GM10266 (cell line): ENCODE measurements at regions not wholly inside any gene's neighbourhood (a gene's known extent, or its start where the extent isn't known, plus 50 kb on each side); places are given as distances from the start of the nearest gene placed in this dataset.

Source experiments
- DNase-seq: peaks from one replicate; pipeline ENCODE4 v3.0.0; 2012; ENCODE audit errors: extremely low spot score
- CTCF ChIP-seq: IDR thresholded peaks from 2 replicates; pipeline ENCODE4 v1.5.1; 2012; ENCODE audit warnings: mild to moderate bottlenecking, low read depth; ENCODE audit not compliant: control insufficient read depth, insufficient read depth; ENCODE audit errors: missing control alignments

DNA sequence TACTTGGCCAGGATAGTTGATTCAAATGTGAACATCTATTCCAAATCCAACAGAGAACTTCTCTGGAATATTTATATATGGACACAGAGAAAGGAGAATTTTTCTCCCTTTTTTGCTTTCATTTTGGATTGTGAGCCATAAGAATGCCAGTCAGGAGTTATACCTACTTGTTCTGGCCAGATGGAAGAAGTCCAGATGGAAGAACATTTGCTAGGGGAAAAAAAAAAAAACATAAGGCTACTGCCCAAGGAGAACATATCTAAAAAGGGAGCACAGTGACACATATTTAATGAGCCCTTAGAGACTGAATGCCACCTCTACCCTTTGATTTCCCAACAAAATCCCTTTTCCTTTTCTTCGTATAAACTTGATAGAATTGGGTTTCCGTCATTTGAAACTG, 61.7 kb upstream of the PPP2R2B start:
- no peak for TF ChIP-seq CTCF
- DNase-seq: no peak

DNA sequence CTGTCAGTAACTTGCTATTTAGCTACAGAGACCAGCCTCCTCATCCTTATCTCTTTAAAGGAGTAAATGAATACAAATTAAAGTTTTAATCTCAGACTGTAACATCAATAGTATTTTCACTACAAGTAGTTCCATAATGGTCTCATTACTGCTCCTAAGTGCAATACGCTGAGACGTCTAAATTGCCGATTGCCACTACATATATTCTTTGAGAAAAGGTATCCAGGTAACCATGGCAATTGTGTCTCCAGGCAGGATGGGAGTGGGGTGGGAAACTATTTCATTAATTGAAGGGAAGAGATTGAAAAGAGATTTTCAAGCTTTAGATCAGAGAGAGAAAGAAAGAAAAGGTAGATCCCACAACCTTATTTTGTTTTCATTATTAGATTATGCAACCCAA, 65.5 kb upstream of the PPP2R2B start:
- TF ChIP-seq CTCF: no peak
- DNase-seq: no peak

DNA sequence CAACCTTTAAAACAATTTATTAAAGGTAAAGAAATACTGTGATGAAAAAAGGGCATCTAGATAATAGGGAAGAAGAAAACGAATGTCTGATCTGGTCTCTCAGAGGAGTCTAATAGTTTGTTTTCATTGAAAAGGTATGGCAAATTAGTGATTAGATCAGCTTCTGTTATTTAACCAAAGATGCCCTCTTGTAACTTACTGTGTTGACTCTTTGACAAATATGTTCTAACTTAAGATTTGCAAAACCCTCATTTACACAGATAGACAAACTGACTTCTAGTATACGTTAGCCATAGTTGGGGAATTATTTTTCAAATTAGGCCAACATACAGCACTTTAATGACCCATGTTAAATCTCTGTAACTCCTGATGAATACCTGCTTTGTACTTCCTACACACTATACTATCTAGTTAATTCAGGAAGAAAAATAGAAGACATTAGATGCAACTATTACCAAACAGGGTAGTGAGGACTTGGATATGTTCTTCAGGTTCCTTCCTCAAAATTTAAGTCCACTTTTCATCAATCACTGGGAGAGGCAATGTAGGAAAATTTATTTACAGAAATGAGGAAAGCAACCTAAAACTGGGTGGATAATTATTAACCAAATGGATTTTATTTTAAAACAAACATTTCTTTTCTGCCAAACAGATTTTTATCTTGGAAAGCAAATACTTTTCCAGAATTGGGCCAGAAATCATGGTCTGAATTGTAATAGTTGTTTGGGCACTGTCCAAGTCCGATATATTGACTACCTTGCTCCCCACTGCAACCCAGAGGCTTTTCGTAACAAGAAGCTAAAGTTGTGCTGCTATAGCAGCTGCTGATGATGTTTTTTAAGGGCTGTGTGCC, 66.4 kb upstream of the PPP2R2B start:
- TF ChIP-seq CTCF: no peak
- no peak for DNase-seq

DNA sequence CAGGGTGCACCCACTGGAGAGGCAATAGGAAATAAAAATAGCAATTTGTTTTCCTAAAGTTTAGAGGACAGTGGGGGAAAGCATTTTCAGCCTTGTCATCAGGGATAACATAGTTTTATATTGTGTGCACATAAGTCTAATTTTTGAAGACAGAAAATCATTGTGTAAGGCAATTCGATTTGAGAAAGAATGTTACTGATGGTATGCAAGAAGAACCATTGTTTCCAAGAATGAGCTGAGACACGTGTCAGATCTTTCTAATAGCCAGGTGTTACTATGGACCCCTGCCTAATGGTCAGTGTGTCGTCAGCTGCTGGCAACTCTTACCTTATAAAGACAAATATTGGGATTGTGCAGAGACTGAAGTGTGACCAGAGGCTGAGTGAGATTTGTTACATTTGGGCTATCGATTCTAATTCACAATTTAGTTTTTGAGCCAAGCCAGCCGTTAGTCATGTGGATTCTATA, 67.1 kb upstream of the PPP2R2B start:
- DNase-seq: no peak
- no peak for TF ChIP-seq CTCF

DNA sequence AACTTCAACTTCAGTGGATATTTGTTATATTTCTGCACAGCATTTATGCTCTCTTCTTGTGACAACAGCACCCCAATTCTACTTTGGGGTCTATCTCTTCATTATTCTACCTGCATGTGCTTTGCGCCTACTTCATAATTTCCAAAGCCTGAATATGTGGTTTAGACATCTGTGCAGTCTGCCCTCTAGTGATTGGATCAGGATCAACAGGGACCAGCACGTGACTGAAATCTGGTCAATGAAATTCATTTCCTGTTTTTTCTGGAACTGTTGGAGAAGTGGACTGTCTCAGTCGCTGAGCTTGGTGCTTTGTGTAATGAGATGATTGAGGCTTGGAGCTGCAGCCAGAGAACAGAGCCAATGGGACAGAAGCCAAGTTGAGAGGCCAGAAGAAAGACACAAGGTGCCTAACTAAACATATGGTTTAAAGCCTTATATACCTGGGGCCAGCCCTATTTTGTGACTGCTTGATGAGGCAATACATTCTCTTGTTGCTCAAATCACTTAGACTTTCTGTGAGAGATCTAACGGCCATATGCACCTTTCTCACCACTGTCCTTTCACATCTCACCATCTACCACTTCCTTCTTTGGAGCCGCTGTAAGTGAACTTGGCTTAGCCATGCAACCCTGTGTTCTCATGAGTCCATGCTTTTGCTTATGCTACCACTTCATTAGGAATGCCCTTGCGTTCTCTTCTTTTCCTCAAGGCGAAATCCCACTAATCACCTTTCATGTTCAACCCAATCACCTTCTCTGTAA, 68.8 kb upstream of the PPP2R2B start:
- no peak for DNase-seq

DNA sequence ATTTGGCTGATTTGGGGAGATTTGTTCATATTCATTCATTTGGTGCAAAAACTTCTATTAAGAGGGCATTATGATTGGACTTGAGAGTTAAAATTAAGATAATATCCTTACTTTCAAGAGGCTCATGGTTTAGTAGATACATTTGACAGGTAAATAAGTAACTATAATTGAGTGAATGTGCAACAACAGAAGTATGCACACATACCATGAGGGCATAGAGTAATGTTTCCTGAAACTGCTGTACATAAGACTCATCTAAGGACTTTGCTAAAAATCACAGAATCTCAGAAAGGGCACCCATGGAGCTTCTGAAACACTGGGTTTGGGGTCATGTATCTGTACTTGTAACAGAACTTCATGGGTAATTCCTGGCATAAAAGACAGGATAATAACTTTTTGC, 70.1 kb upstream of the PPP2R2B start:
- no peak for DNase-seq
- no peak for TF ChIP-seq CTCF

More for the DNA sequence above, 68.8 kb upstream of the PPP2R2B start:
- no peak for TF ChIP-seq CTCF

DNA sequence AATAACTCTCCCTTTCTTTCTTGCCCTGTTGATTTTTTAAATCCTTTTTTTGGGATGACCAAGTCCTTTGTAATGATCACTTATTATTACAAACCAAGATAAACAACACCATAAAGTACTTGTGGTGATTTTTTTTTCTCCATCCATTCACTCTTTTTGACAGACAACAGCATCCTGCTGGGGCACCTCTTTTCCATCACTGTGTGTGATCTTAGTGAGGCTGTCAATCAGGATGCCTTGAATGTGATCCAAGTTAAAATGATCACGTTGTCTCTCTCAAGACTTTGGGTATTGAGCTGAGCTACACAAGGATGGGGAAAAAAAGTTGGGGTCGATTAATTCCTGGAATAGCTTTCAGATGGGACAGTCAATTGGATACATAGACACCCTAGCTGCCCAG, 73.6 kb upstream of the PPP2R2B start:
- TF ChIP-seq CTCF: no peak
- DNase-seq: no peak
